ENCODE measurements at regions not wholly inside any gene's neighbourhood (a gene's known extent, or its start where the extent isn't known, plus 50 kb on each side); places are given as distances from the start of the nearest gene placed in this dataset.
"Not testable (repeated sequence)": the region's sequence is repeated elsewhere in the genome, so short reads cannot be mapped to it uniquely, and the experiment has no call there.

DNA sequence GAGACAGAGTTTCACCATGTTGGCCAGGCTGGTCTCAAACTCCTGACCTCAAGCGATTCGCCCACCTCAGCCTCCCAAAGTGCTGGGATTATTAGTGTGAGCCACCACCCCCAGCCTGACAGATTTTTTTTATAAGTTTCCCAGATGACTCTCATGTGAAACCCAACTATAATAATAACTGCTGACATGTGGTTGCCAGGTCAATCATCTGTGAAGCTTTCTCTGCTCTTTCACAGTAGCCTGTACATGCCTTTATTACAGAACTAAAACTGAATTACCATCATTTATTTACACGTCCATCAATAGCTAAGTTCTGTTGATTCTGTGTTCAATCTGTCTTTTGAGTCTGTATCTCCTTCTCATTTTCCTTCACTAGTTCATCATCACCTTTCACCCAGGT, 218.5 kb downstream of the RPS29 start:
- no peak for DNase-seq (ENCODE audit: low spot score)

GRCh38 chr14:49366416-49366815, 219.8 kb downstream of the RPS29 start:
- DNase-seq (ENCODE audit: low spot score), result no peak

- no peak for DNase-seq (ENCODE audit: low spot score)
Measured at GRCh38 chr14:49364752-49365117, 221.4 kb downstream of the RPS29 start.

- no peak for DNase-seq (ENCODE audit: low spot score)
Measured at GRCh38 chr14:49363821-49364751, 222.1 kb downstream of the RPS29 start.

GRCh38 chr14:49362916-49363315, 223.3 kb downstream of the RPS29 start:
- DNase-seq (ENCODE audit: low spot score), result no peak

DNA sequence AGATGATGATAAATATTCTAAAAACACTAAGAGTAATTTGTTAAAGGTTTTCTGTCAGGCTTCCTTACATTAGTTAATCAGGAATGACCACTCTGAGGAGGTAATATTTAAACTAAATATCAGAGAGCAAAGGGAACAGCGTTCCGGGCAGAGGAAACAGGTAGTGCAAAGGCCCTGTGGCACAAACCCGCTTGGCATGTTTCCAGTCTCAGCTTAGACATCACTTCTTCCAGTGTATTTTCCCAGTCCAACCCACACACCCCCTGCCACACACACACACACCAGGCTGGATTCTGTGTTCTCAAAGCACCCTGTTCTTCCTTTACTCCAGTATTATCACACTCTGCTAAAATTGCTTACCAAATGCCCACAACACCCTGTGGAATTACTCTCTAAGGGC, 247.1 kb downstream of the RPS29 start:
- no peak for DNase-seq (ENCODE audit: low spot score)

- no peak for DNase-seq (ENCODE audit: low spot score)
Measured at GRCh38 chr14:49319810-49320209, 266.4 kb downstream of the RPS29 start.

DNA sequence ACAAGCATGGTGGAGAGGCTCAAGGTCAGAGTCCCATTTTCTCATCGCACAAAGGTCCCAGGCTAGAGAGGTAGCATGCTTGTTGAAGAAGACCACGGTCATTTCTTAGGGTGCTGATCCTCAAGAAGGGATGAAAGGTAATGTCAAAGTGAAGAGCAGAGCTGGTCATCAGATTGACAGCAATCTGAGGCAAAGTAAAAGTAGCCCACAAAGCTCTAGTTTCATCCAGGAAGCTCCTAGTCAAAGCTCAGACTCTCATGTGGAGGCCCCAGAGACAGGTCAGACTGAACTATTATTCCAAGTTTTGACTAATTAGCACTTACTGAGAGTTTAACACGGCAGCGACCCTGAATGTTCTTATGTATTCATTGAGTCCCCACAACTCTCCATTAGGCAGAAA, 270.6 kb downstream of the RPS29 start:
- no peak for DNase-seq (ENCODE audit: low spot score)

DNA sequence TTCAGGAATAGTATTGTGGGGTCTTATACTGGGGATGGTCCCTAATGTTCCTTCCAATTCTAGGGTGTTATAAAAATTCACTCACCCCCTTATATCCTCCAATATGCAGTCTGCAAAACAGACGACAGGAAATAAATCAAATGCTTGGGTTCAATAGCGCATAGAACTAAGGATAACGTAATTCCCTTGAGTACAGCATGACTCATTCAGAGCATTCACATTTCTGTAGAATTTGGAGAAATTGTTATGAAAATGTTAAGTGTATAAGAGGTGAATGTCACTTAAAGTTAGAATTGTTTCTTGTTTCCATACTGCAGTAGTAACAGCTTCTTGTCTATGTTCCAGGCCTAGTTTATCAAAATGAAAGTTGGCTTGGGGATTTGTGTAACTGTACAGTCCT, 271.4 kb downstream of the RPS29 start:
- DNase-seq (ENCODE audit: low spot score), result no peak

DNA sequence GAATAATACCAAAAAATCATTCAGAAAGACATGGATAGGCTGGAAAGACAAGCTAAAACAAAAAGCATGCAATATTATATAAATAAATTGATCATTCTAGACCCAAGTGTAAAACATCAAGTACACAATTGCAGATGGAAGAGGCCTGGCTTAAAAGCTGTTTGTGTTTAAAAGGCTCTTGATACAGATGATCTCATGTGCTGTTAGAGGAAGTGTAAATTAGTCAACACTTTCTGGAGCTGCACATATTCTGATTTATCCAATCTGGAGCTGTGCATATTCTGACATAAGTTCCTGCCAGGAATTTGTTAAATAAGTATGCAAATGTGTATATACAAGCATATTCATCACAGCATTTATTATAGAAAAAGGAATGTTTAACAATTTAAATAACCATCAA, 273.1 kb downstream of the RPS29 start:
- DNase-seq (ENCODE audit: low spot score), result no peak

DNA sequence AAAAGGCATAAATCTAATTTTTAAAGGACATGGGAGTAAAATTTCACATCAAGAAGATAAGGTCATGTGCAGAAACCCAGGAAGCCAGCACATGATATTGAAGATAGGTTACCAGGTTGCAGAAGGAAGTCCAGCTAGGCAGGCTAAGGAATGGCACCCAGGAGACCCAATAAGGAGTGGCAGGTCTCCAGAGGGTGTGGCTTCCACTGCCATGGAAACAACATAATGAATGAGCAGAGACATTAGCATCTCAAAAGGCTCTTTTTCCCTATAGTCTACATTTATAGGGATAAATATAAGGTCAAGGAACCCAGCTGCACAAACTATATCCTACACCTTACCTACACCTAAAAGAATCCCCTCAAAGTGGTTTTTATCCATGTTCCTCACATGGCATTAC, 275.9 kb downstream of the RPS29 start:
- DNase-seq (ENCODE audit: low spot score), result no peak

- DNase-seq (ENCODE audit: low spot score), result no peak
Measured at GRCh38 chr14:49306152-49306751, 279.9 kb downstream of the RPS29 start.

DNA sequence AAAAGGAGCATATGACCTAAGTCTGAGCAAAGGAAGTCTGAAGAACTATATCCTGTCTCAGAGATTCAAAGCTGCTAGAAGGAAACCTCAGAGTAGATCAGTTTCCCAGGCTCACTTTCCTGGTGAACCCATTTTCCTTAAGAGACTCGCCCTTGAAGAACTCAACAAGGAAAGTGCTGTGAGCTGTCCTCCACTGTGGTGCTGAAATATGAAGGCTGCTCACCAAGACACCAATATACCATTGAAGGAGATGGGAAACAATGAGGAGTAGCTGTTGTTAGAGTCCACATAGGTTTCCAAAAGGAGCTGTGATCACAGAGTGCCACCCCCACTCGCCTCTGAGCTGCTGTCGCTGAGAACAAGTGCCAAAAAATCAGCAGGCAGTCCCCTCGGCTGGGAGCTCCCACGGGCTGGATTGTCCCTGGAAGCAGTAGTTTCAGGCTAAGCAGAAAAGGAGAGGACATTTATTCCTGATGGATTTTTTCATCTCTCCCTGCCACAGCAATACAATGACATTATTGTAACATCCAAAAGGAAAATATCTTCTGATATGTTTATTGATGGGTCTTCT, 282.1 kb downstream of the RPS29 start:
- no peak for DNase-seq (ENCODE audit: low spot score)

DNA sequence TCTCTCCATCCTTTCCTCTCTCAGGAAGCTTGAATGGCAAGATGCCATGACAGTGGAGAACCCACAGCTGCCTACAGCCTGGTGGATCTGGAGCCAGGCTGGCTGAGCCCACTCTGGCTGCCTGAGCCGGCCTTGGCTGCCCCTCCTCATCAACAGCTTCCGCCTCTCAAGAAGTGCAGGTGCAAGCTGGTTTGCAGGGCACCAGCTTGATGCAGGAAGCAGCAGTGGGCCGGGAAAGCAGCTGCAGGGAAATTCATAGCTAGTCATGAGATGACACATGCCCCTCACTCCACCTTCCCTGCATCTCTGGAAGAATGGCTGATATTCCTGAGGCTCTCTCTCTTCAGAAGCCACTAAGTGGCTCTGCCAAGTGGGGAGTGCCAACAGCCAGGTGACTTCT, 289.1 kb downstream of the RPS29 start:
- no peak for DNase-seq (ENCODE audit: low spot score)

DNA sequence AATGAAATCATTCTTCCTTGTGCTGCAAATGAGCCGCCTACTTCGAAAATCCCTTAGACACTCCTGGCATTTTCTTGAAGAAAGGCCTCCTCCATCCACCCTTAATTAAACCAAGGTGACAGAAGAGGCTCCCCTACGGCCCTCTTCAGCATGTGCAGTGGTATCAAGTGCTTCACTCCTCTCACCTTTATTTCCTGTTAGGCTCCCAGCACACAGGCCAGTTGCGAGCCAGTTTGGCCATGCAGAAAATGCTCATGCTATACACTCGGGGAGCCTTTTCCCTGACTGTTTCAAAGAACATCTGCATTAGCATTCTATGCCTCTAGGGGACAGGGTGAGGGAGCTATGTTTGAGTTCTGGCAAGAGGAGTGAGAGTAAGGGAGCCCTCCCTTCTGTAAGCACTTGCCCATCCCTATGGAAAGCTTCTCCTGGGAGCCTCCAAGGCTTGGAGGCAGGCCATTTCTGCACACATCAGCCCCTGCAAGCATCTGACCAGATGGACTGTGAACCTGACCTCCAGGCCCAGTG, 291.5 kb downstream of the RPS29 start:
- DNase-seq (ENCODE audit: low spot score), result no peak

DNA sequence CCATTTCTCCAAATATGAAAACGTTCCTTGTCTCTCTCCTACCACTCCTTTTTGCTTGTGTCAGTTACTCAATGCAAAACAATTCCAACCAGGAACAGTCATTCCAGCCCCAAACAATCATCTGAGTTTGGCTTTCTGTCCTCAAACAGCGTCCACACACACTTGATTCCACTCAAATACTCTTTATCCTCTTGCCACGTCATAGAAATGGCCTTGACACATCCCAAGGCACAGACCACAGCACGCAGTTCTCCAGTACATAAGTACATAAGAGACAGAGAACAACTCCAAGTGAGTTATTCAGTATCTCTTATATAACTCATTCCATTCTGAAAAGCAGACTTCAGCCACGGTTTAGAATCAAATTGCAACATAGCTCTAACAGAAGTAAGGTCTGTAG, 299.2 kb downstream of the RPS29 start:
- DNase-seq (ENCODE audit: low spot score), result no peak

GRCh38 chr14:49286257-49286983, 299.8 kb downstream of the RPS29 start:
- no peak for DNase-seq (ENCODE audit: low spot score)

GRCh38 chr14:49280566-49280965, 305.6 kb downstream of the RPS29 start:
- no peak for DNase-seq (ENCODE audit: low spot score)

DNA sequence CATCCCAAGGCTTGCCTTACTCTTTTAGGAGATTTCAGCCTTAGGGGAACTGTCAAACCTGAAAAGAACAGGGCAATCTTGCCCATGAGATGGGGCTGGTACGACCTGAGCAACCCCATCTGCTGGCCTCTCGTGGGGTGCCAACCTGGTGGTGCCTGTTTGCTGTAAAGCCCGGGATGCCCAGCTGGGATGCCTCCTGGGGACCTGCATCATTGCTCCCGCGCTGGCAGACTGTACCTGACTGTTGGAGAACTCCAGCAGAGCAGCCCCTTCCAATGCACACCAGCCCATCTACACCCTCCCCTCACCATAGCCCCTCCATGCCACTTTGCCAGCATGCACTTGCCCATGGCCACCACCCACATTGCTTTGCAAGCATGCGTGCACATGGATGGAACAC, 335.7 kb downstream of the RPS29 start:
- DNase-seq (ENCODE audit: low spot score), result no peak

GRCh38 chr14:49250109-49250508, 336.1 kb downstream of the RPS29 start:
- DNase-seq (ENCODE audit: low spot score), result no peak

DNA sequence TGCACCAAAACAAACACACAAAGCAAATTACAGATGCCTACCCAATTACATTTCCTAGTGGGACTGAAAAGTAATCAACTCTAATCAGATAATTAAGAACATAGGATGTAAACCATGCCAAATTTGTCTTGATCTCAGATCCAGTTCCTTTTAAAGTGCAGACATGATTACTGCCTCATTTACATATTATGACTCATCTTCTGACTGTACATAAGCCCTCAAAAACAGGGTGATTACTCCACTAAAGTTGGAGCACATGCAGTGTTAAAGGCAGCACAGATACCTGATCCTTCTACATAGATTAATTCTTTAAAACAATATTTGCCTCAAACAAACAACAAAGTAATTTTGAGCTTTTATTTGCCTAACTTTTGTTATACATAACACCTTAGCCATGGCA, 337.2 kb downstream of the RPS29 start:
- no peak for DNase-seq (ENCODE audit: low spot score)

- not testable (repeated sequence) for DNase-seq (ENCODE audit: low spot score)
Measured at GRCh38 chr14:49243777-49244176, 342.4 kb downstream of the RPS29 start.
